Hepatocyte (in vitro differentiated cells): ENCODE measurements at regions not wholly inside any gene's neighbourhood (a gene's known extent, or its start where the extent isn't known, plus 50 kb on each side); places are given as distances from the start of the nearest gene placed in this dataset.

Experiments used
- DNase-seq: peaks from one replicate; pipeline ENCODE4 v3.0.0-alpha.2; 2016; ENCODE audit warnings: low spot score
- H2AFZ ChIP-seq: fragments of 200-600 bp; sonication (generic); 2 replicates; pipeline ENCODE4 v1.6.0; 2016; ENCODE audit warnings: antibody characterized with exemption, mild to moderate bottlenecking
- H3K27ac ChIP-seq: fragments of 200-600 bp; sonication (generic); 2 replicates; pipeline ENCODE4 v1.5.1; 2016; ENCODE audit warnings: mild to moderate bottlenecking
- H3K27me3 ChIP-seq: fragments of 200-600 bp; sonication (generic); 2 replicates; pipeline ENCODE4 v1.6.1; 2016
- H3K36me3 ChIP-seq: fragments of 200-600 bp; sonication (generic); replicated peaks from 2 replicates; pipeline ENCODE4 v1.5.1; 2016; ENCODE audit warnings: low read depth; ENCODE audit not compliant: insufficient read depth
- H3K4me1 ChIP-seq: fragments of 200-600 bp; sonication (generic); 2 replicates; pipeline ENCODE4 v1.5.1; 2016; ENCODE audit warnings: mild to moderate bottlenecking, moderate library complexity; ENCODE audit not compliant: insufficient read depth
- H3K4me2 ChIP-seq: fragments of 200-600 bp; sonication (generic); 2 replicates; pipeline ENCODE4 v1.6.0; 2016
- H3K4me3 ChIP-seq: fragments of 200-600 bp; sonication (generic); 2 replicates; pipeline ENCODE4 v1.5.1; 2016; ENCODE audit warnings: mild to moderate bottlenecking
- H3K79me2 ChIP-seq: fragments of 200-600 bp; sonication (generic); 2 replicates; pipeline ENCODE4 v1.6.0; 2017; ENCODE audit warnings: mild to moderate bottlenecking
- H3K9me2 ChIP-seq: fragments of 200-600 bp; sonication (generic); replicated peaks from 2 replicates; pipeline ENCODE4 v1.6.0; 2017; ENCODE audit warnings: mild to moderate bottlenecking; ENCODE audit not compliant: insufficient read depth
- H3K9me3 ChIP-seq: fragments of 200-600 bp; sonication (generic); 2 replicates; pipeline ENCODE4 v1.5.1; 2016; ENCODE audit warnings: low read depth, mild to moderate bottlenecking
- H4K20me1 ChIP-seq: fragments of 200-600 bp; sonication (generic); 2 replicates; pipeline ENCODE4 v1.6.0; 2016; ENCODE audit warnings: mild to moderate bottlenecking; ENCODE audit not compliant: insufficient read depth, poor library complexity, severe bottlenecking
- EZH2 ChIP-seq: fragments of 200-600 bp; sonication (generic); IDR thresholded peaks from 2 replicates; pipeline ENCODE4 v1.6.1; 2016; ENCODE audit warnings: antibody characterized with exemption, mild to moderate bottlenecking, borderline replicate concordance
- EZH2phosphoT487 ChIP-seq: fragments of 200-600 bp; sonication (generic); IDR thresholded peaks from one replicate; pipeline ENCODE4 v1.6.1; 2018; ENCODE audit warnings: antibody characterized with exemption, mild to moderate bottlenecking, low read depth, moderate library complexity; ENCODE audit not compliant: unreplicated experiment, severe bottlenecking
- WGBS: methylation state at CpG from one replicate; pipeline ENCODE4 v1.1.6; 2016; ENCODE audit warnings: low lambda C conversion rate; ENCODE audit errors: missing lambda C conversion rate; 5-methylcytosine and 5-hydroxymethylcytosine counted together
- TF ChIP-seq, protein P1 (sequence below): fragments of 200-600 bp; sonication (generic); IDR thresholded peaks from 2 replicates; pipeline ENCODE4 v1.5.1; 2016; ENCODE audit warnings: antibody characterized with exemption, mild to moderate bottlenecking; ENCODE audit not compliant: poor library complexity

DNA sequence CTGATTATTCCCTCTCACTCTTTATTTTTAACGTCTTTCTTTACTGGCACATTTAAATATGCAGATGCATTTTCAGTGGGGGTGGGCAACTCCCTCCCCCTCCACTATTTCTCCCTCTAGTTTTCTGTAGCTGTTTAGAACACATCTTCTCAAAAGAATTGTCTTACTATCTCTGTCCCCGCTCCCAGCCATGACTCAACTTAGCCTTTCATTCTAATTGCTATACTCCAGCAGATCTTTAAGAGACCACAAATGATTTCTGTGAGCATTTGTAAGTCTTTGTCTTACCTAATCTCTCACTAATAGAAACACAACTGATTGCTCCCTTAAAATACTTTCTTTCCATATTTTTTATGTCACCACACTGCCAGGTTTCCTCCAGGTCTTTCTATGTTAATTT lies 350.9 kb downstream of the SPRY2 start:
- 82% methylated on average over 2 of the region's 2 CpGs for WGBS
- H2AFZ ChIP-seq, result no peak overlapping the region
- H3K27ac ChIP-seq, result peak overlapping the region; percentile 86
- no peaks in the 10 kb centered on the region for H4K20me1 ChIP-seq
- H3K4me3 ChIP-seq, result no peak overlapping the region
- no peaks in the 10 kb centered on the region for H3K9me2 ChIP-seq
- no peaks in the 10 kb centered on the region for H3K27me3 ChIP-seq
- TF ChIP-seq, protein P1, sequence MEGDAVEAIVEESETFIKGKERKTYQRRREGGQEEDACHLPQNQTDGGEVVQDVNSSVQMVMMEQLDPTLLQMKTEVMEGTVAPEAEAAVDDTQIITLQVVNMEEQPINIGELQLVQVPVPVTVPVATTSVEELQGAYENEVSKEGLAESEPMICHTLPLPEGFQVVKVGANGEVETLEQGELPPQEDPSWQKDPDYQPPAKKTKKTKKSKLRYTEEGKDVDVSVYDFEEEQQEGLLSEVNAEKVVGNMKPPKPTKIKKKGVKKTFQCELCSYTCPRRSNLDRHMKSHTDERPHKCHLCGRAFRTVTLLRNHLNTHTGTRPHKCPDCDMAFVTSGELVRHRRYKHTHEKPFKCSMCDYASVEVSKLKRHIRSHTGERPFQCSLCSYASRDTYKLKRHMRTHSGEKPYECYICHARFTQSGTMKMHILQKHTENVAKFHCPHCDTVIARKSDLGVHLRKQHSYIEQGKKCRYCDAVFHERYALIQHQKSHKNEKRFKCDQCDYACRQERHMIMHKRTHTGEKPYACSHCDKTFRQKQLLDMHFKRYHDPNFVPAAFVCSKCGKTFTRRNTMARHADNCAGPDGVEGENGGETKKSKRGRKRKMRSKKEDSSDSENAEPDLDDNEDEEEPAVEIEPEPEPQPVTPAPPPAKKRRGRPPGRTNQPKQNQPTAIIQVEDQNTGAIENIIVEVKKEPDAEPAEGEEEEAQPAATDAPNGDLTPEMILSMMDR, result no peak
- no peak for TF ChIP-seq EZH2
- TF ChIP-seq EZH2phosphoT487, result no peak
- no peak for DNase-seq
- no peaks in the 10 kb centered on the region for H3K79me2 ChIP-seq
- peaks cover 16% of the 10 kb centered on the region for H3K4me1 ChIP-seq
- H3K36me3 ChIP-seq, result no peaks in the 10 kb centered on the region
- H3K4me2 ChIP-seq, result peak overlapping the region; percentile 31
- H3K9me3 ChIP-seq, result no peaks in the 10 kb centered on the region

DNA sequence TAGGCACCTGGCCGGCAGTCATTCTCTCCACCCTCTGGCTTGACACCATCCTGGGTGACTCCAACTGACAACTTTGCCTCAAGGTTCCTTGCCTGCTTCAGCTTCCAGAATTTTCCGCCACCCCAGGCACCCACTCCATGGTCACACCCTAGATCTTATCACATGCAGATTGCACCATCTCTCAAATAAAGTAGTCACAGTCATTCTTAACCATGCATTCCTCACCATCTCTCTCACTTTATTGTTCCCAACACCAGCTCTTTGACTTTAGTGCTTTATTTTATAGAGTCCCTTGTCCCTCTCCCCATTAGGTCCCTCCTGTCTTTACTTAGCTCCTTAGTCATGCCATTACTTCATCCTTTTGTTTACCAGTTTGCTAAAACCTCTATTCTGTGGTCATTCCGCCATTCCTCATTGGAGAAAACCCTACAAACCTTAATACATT lies 351.7 kb downstream of the SPRY2 start:
- H3K36me3 ChIP-seq, result no peaks in the 10 kb centered on the region
- no peak overlapping the region for H2AFZ ChIP-seq
- H3K4me2 ChIP-seq, result peak overlapping the region; percentile 31
- TF ChIP-seq EZH2phosphoT487 (no peak), EZH2 (no peak)
- TF ChIP-seq, protein P1, result no peak
- H3K27me3 ChIP-seq, result no peaks in the 10 kb centered on the region
- no peaks in the 10 kb centered on the region for H3K9me2 ChIP-seq
- peak; percentile 35 for DNase-seq
- peak overlapping the region; percentile 86 for H3K27ac ChIP-seq
- peaks cover 16% of the 10 kb centered on the region for H3K4me1 ChIP-seq
- H4K20me1 ChIP-seq, result no peaks in the 10 kb centered on the region
- no peaks in the 10 kb centered on the region for H3K79me2 ChIP-seq
- no peak overlapping the region for H3K4me3 ChIP-seq
- no peaks in the 10 kb centered on the region for H3K9me3 ChIP-seq
- WGBS, result 78% methylated on average over 3 of the region's 3 CpGs

DNA sequence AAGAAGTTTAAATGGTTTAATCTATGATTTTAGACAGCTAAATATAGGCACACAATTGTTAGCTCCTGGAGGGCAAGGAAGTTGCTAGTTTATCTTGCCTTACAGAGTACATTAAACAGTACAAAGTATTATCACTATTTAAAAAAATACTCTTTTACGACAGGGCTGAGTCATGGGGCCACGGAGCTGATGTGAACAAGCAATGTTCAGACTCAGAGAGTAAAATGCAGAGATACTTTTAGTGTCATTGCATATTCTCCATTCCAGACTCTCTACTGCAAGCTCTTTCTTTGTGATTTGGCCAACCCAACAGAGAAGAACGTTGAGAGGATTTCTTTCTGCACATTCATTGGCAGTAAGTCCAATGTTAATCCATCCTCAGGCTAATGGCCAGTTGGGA lies 352.4 kb downstream of the SPRY2 start:
- H2AFZ ChIP-seq, result no peak overlapping the region
- H3K4me2 ChIP-seq, result peak overlapping the region; percentile 27
- H3K9me2 ChIP-seq, result no peaks in the 10 kb centered on the region
- no peak overlapping the region for H3K4me3 ChIP-seq
- H3K36me3 ChIP-seq, result no peaks in the 10 kb centered on the region
- peak overlapping the region; percentile 86 for H3K27ac ChIP-seq
- no peaks in the 10 kb centered on the region for H3K79me2 ChIP-seq
- TF ChIP-seq EZH2phosphoT487 (no peak), EZH2 (no peak)
- TF ChIP-seq, protein P1, result no peak
- DNase-seq, result peak; percentile 64
- no peaks in the 10 kb centered on the region for H4K20me1 ChIP-seq
- peaks cover 16% of the 10 kb centered on the region for H3K4me1 ChIP-seq
- no peaks in the 10 kb centered on the region for H3K9me3 ChIP-seq
- 18% methylated on average over 3 of the region's 3 CpGs for WGBS
- H3K27me3 ChIP-seq, result no peaks in the 10 kb centered on the region

DNA sequence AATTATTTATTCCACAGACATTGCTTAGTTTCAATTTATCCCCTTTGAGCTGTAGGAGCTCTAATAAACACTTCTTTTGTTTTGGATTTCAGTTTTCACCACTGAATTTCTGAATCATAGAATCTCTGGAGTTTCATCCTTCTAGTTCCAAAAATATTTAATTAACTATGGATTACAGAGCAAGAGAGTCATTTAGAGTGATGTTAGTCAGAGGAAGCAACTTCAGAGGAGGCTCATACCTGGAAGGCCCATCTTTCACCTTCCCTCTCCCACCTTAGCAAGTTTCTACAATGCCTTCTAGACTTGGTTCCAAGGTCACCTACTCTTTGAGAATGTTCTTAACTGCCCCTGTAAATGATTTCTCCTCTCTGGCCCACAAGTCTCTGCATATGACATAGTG lies 353.2 kb downstream of the SPRY2 start:
- H3K27me3 ChIP-seq, result no peaks in the 10 kb centered on the region
- H4K20me1 ChIP-seq, result no peaks in the 10 kb centered on the region
- H3K9me3 ChIP-seq, result no peaks in the 10 kb centered on the region
- H3K27ac ChIP-seq, result peak overlapping the region; percentile 79
- H3K4me1 ChIP-seq, result peaks cover 16% of the 10 kb centered on the region
- TF ChIP-seq, protein P1, result no peak
- TF ChIP-seq EZH2 (no peak), EZH2phosphoT487 (no peak)
- no peak overlapping the region for H2AFZ ChIP-seq
- H3K9me2 ChIP-seq, result no peaks in the 10 kb centered on the region
- DNase-seq, result no peak
- H3K36me3 ChIP-seq, result no peaks in the 10 kb centered on the region
- H3K4me2 ChIP-seq, result no peak overlapping the region
- H3K4me3 ChIP-seq, result no peak overlapping the region
- no peaks in the 10 kb centered on the region for H3K79me2 ChIP-seq
